ENCODE measurements at regions not wholly inside any gene's neighbourhood (a gene's known extent, or its start where the extent isn't known, plus 50 kb on each side); places are given as distances from the start of the nearest gene placed in this dataset.

GRCh38 chr3:159733194-159733860 is 255.3 kb upstream of the IL12A start:
- TF ChIP-seq EZH2 (IDR thresholded peaks at IDR 0.05; ENCODE audit: low read length): no peak
- no peak for TF ChIP-seq CTCF (optimal IDR thresholded peaks at IDR 0.05 in 1 of 3, IDR thresholded peaks at IDR 0.05 in 1 of 3, conservative IDR thresholded peaks at IDR 0.05 in 1 of 3; ENCODE audit: extremely low read depth in 1 of 3, insufficient read depth in 2 of 3, low read length in 3 of 3)
